Gastrocnemius medialis (tissue), 4 donors: ENCODE measurements at regions not wholly inside any gene's neighbourhood (a gene's known extent, or its start where the extent isn't known, plus 50 kb on each side); places are given as distances from the start of the nearest gene placed in this dataset.

Source experiments
- CTCF ChIP-seq, 5 experiments: fragments of 450-650 bp in 3 of 5; fragments of 200-600 bp in 2 of 5; sonication (generic) in 2 of 5; IDR thresholded peaks in 4 of 5; conservative IDR thresholded peaks in 1 of 5; 1 replicate in 4 of 5; 2 replicates in 1 of 5; pipeline ENCODE4 v1.5.1; 2016 to 2019; ENCODE audit warnings: antibody characterized with exemption in 5 of 5, mild to moderate bottlenecking in 3 of 5, moderate library complexity in 3 of 5
- POLR2A ChIP-seq, 2 donors: fragments of 450-650 bp; IDR thresholded peaks; one replicate each; pipeline ENCODE4 v1.6.1; 2017; ENCODE audit warnings: antibody characterized with exemption in 2 of 2, mild to moderate bottlenecking in 2 of 2, moderate library complexity in 2 of 2

DNA sequence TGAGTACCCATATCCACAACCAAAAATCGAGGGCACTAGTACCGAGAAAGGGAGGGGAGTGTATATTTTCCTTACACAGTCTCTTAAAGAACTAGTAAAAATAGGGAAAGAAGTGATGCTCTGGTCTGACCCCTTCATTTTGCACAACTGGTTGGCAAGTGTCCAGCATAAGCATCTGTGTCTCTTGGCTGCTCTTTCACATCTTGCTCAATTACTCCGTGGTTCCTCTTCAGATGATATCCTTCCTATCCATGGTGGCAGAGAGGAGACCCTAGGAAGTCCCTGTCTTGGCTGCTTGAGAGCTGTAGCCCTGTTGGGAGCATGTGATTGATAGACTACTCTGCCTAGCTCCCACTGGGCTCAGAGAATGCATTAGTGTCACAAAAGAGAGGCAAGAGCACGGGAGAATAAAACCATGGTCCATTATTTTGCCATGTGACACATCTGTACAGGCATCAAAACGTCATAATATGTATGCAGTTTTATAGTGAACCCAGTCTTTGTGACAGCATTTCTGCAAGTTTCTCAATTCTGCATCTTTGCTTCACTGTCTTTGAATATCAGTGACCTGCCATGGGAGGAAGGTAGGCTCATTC, 111.8 kb upstream of the ANKRD1 start:
- TF ChIP-seq CTCF (IDR thresholded peaks at IDR 0.05 in 4 of 5, conservative IDR thresholded peaks at IDR 0.05 in 1 of 5) (no peak), POLR2A (IDR thresholded peaks at IDR 0.05) (no peak)
